ENCODE measurements at regions not wholly inside any gene's neighbourhood (a gene's known extent, or its start where the extent isn't known, plus 50 kb on each side); places are given as distances from the start of the nearest gene placed in this dataset.

- TF ChIP-seq EZH2 (IDR thresholded peaks at IDR 0.05) (no peak), POLR2AphosphoS5 (IDR thresholded peaks at IDR 0.05; ENCODE audit: borderline replicate concordance, low read depth, low read length) (no peak)
These were observed 52.0 kb upstream of the TNP1 start for GRCh38 chr2:216911886-216912285.

Measured in SK-N-MC (cell line).